SK-N-SH (cell line): ENCODE measurements at regions not wholly inside any gene's neighbourhood (a gene's known extent, or its start where the extent isn't known, plus 50 kb on each side); places are given as distances from the start of the nearest gene placed in this dataset.

Experiments used
- CHD2 ChIP-seq: fragments of 150-350 bp; IDR thresholded peaks from 2 replicates; pipeline ENCODE4 v1.6.1; 2018; ENCODE audit warnings: low read length; ENCODE audit not compliant: partially characterized antibody
- CTCF ChIP-seq: fragments of 200-600 bp; sonication (generic); IDR thresholded peaks from 2 replicates; pipeline ENCODE4 v1.6.1; 2017; ENCODE audit warnings: antibody characterized with exemption, mild to moderate bottlenecking, moderate library complexity
- EZH2phosphoT487 ChIP-seq: fragments of 200-600 bp; sonication (generic); IDR thresholded peaks from 2 replicates; pipeline ENCODE4 v1.6.1; 2017; ENCODE audit warnings: low read depth, mixed run types, mild to moderate bottlenecking, antibody characterized with exemption, moderate library complexity, borderline replicate concordance
- JUND ChIP-seq: IDR thresholded peaks from 2 replicates; pipeline ENCODE4 v1.4.0; 2012
- MAX ChIP-seq: IDR thresholded peaks from 2 replicates; pipeline ENCODE4 v1.4.0; 2012; ENCODE audit warnings: low read depth
- NFIC ChIP-seq: IDR thresholded peaks from 2 replicates; pipeline ENCODE4 v1.4.0; 2012; ENCODE audit warnings: borderline replicate concordance
- RAD21 ChIP-seq: IDR thresholded peaks from 2 replicates; pipeline ENCODE4 v1.6.1; 2012; ENCODE audit warnings: mild to moderate bottlenecking, low read length
- RCOR1 ChIP-seq: fragments of 150-350 bp; IDR thresholded peaks from 2 replicates; pipeline ENCODE4 v1.6.1; 2017; ENCODE audit warnings: antibody characterized with exemption, low read length
- REST ChIP-seq: IDR thresholded peaks from 2 replicates; pipeline ENCODE4 v1.6.1; 2012; ENCODE audit warnings: mild to moderate bottlenecking, low read depth, low read length, moderate library complexity
- SMC3 ChIP-seq: IDR thresholded peaks from 2 replicates; pipeline ENCODE4 v1.6.1; 2012; ENCODE audit warnings: low read depth, low read length, improper control_type of control experiment
- TCF12 ChIP-seq: IDR thresholded peaks from 2 replicates; pipeline ENCODE4 v1.4.0; 2012
- YY1 ChIP-seq: IDR thresholded peaks from 2 replicates; pipeline ENCODE4 v1.4.0; 2012; ENCODE audit warnings: low read depth, mild to moderate bottlenecking

GRCh38 chr20:58569241-58570125, 54.3 kb upstream of the APCDD1L start:
- TF ChIP-seq REST (no peak), TCF12 (no peak), CHD2 (no peak), MAX (no peak), CTCF (no peak), YY1 (no peak), RCOR1 (no peak), RAD21 (no peak), EZH2phosphoT487 (no peak), SMC3 (no peak), JUND (no peak), NFIC (no peak)
